Fibroblast of lung (primary cell): ENCODE measurements at regions not wholly inside any gene's neighbourhood (a gene's known extent, or its start where the extent isn't known, plus 50 kb on each side); places are given as distances from the start of the nearest gene placed in this dataset.

ENCODE experiments used
- DNase-seq, 2 donors: peaks; one replicate each; pipeline versions ENCODE4 v3.0.0 to v3.0.0-alpha.2; 2010; ENCODE audit warnings: low read depth in 2 of 2
- H2AFZ ChIP-seq: 2 replicates; pipeline ENCODE4 v1.5.1; 2012; ENCODE audit warnings: low read length, control low read depth, inconsistent platforms
- H3K27ac ChIP-seq: 2 replicates; pipeline ENCODE4 v1.5.1; 2011; ENCODE audit warnings: low read length, control low read depth; ENCODE audit not compliant: insufficient read depth
- H3K27me3 ChIP-seq: 2 replicates; pipeline ENCODE4 v1.5.1; 2011; ENCODE audit warnings: mild to moderate bottlenecking, low read length; ENCODE audit not compliant: control insufficient read depth, insufficient read depth
- H3K36me3 ChIP-seq: 2 replicates; pipeline ENCODE4 v1.5.1; 2011; ENCODE audit warnings: low read length; ENCODE audit not compliant: control insufficient read depth, insufficient read depth
- H3K4me1 ChIP-seq: 2 replicates; pipeline ENCODE4 v1.5.1; 2011; ENCODE audit warnings: low read length; ENCODE audit not compliant: control insufficient read depth, insufficient read depth; ENCODE audit errors: extremely low read depth
- H3K4me2 ChIP-seq: 2 replicates; pipeline ENCODE4 v1.5.1; 2011; ENCODE audit warnings: low read length, control low read depth; ENCODE audit not compliant: insufficient read depth; ENCODE audit errors: extremely low read depth
- H3K4me3 ChIP-seq, 4 experiments: fragments of 200-600 bp in 1 of 4; sonication (generic) in 1 of 4; replicated peaks in 1 of 4; 2 replicates each; pipeline ENCODE4 v1.5.1; 2011 to 2016; ENCODE audit warnings: low read length in 4 of 4, low read depth in 3 of 4, mild to moderate bottlenecking in 3 of 4, control low read depth in 2 of 4, inconsistent platforms in 1 of 4, mixed read lengths in 1 of 4; ENCODE audit not compliant: insufficient read depth in 1 of 4; ENCODE audit errors: control extremely low read depth in 1 of 4
- H3K79me2 ChIP-seq: 2 replicates; pipeline ENCODE4 v1.5.1; 2012; ENCODE audit warnings: mild to moderate bottlenecking, low read length, inconsistent platforms; ENCODE audit not compliant: control insufficient read depth, insufficient read depth
- H3K9ac ChIP-seq: 2 replicates; pipeline ENCODE4 v1.5.1; 2011; ENCODE audit warnings: mild to moderate bottlenecking, low read length, control low read depth; ENCODE audit not compliant: insufficient read depth
- H3K9me3 ChIP-seq: 2 replicates; pipeline ENCODE4 v1.5.1; 2012; ENCODE audit warnings: low read depth, low read length; ENCODE audit not compliant: control insufficient read depth, insufficient read depth
- H4K20me1 ChIP-seq: 2 replicates; pipeline ENCODE4 v1.5.1; 2011; ENCODE audit warnings: low read length; ENCODE audit not compliant: control insufficient read depth, insufficient read depth; ENCODE audit errors: extremely low read depth
- EZH2 ChIP-seq: IDR thresholded peaks from 2 replicates; pipeline ENCODE4 v1.5.1; 2012; ENCODE audit warnings: low read length, control low read depth, mild to moderate bottlenecking; ENCODE audit errors: missing control alignments
- TF ChIP-seq, protein P1 (sequence below), 2 donors: IDR thresholded peaks in 1 of 2; conservative IDR thresholded peaks in 1 of 2; 1 replicate in 1 of 2; 2 replicates in 1 of 2; pipeline ENCODE4 v1.5.1; 2011 to 2012; ENCODE audit warnings: low read length in 2 of 2, control low read depth in 1 of 2, inconsistent platforms in 1 of 2, low read depth in 1 of 2, mild to moderate bottlenecking in 1 of 2

DNA sequence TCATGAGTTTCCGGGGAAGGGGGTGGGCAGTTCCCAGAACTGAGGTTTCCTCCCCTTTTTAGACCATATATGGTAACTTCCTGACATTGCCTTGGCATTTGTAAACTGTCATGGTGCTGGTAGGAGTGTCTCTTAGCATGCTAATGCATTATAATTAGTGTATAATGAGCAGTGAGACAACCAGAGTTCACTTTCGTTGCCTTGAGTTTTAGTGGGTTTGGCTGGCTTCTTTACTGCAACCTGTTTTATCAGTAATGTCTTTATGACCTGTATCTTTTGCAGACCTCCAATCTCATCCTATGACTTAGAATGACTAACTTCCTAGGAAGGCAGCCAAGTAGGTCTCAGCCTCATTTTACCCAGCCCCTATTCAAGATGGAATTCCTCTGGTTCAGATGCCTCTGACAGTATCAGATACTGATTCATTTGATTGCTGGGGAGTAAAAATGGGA lies 447.3 kb downstream of the XIRP2 start:
- Histone ChIP-seq H3K4me2 (no peak overlapping the region), H3K4me1 (no peaks in the 10 kb centered on the region), H4K20me1 (no peaks in the 10 kb centered on the region), H3K27ac (no peak overlapping the region), H3K9me3 (no peaks in the 10 kb centered on the region), H3K9ac (no peak overlapping the region), H3K4me3 (no peak overlapping the region), H2AFZ (no peak overlapping the region), H3K79me2 (no peaks in the 10 kb centered on the region), H3K27me3 (no peaks in the 10 kb centered on the region), H3K36me3 (no peaks in the 10 kb centered on the region)
- DNase-seq: peak; percentile 5 to 78
- no peak for TF ChIP-seq EZH2
- TF ChIP-seq, protein P1, sequence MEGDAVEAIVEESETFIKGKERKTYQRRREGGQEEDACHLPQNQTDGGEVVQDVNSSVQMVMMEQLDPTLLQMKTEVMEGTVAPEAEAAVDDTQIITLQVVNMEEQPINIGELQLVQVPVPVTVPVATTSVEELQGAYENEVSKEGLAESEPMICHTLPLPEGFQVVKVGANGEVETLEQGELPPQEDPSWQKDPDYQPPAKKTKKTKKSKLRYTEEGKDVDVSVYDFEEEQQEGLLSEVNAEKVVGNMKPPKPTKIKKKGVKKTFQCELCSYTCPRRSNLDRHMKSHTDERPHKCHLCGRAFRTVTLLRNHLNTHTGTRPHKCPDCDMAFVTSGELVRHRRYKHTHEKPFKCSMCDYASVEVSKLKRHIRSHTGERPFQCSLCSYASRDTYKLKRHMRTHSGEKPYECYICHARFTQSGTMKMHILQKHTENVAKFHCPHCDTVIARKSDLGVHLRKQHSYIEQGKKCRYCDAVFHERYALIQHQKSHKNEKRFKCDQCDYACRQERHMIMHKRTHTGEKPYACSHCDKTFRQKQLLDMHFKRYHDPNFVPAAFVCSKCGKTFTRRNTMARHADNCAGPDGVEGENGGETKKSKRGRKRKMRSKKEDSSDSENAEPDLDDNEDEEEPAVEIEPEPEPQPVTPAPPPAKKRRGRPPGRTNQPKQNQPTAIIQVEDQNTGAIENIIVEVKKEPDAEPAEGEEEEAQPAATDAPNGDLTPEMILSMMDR (conservative IDR thresholded peaks at IDR 0.05 in 1 of 2, IDR thresholded peaks at IDR 0.05 in 1 of 2; ENCODE audit: low read depth in 1 of 2, low read length in 2 of 2): no peak

DNA sequence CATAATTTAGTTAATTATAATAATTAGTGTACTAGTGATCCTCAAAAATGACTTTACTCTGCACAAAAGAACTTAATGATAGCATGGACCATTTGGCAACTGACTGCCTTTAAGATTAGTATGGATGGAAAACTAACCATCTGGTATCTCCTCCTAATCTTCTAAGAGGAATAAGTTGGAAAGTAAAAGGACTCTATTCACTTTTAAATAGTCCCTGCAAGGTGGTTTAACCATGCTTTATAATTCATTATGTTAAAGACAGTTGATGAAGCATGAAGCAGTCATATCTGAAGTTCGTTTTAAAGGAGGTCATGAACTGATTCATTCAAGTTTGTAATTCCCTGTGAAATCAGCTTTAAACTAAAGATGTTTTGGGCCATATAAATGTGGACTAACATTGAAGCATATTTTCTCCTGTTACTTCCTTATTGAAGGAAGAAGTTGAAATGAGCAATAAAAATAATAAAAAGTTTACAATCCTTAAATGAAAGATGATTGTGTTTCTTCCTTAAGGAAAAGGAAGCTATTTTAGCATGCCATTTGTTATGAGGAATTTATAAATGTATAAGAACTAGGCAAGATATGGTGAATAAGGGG lies 446.0 kb downstream of the XIRP2 start:
- Histone ChIP-seq H3K79me2 (no peaks in the 10 kb centered on the region), H3K27ac (no peak overlapping the region), H3K4me1 (no peaks in the 10 kb centered on the region), H3K27me3 (no peaks in the 10 kb centered on the region), H3K36me3 (no peaks in the 10 kb centered on the region), H4K20me1 (no peaks in the 10 kb centered on the region), H3K4me3 (no peak overlapping the region), H3K9me3 (no peaks in the 10 kb centered on the region), H3K4me2 (no peak overlapping the region), H2AFZ (no peak overlapping the region), H3K9ac (no peak overlapping the region)
- TF ChIP-seq, protein P1 (conservative IDR thresholded peaks at IDR 0.05 in 1 of 2, IDR thresholded peaks at IDR 0.05 in 1 of 2; ENCODE audit: low read depth in 1 of 2, low read length in 2 of 2): no peak
- TF ChIP-seq EZH2: no peak
- DNase-seq: no peak

- TF ChIP-seq, protein P1 (conservative IDR thresholded peaks at IDR 0.05 in 1 of 2, IDR thresholded peaks at IDR 0.05 in 1 of 2; ENCODE audit: low read depth in 1 of 2, low read length in 2 of 2): peak; percentile 4 to 25
- no peak for TF ChIP-seq EZH2
- no peak overlapping the region for H2AFZ ChIP-seq
- no peak overlapping the region for H3K4me3 ChIP-seq
- no peaks in the 10 kb centered on the region for H4K20me1 ChIP-seq
- H3K4me1 ChIP-seq: no peaks in the 10 kb centered on the region
- H3K27me3 ChIP-seq: no peaks in the 10 kb centered on the region
- DNase-seq: no peak
- no peaks in the 10 kb centered on the region for H3K79me2 ChIP-seq
- no peak overlapping the region for H3K9ac ChIP-seq
- no peak overlapping the region for H3K27ac ChIP-seq
- no peaks in the 10 kb centered on the region for H3K36me3 ChIP-seq
- H3K4me2 ChIP-seq: no peak overlapping the region
- H3K9me3 ChIP-seq: no peaks in the 10 kb centered on the region
Observed at GRCh38 chr2:167333245-167333644, 445.0 kb downstream of the XIRP2 start.
